ENCODE measurements at regions not wholly inside any gene's neighbourhood (a gene's known extent, or its start where the extent isn't known, plus 50 kb on each side); places are given as distances from the start of the nearest gene placed in this dataset.
A peak's percentile ranks its signal among the peaks of the same experiment; 100 is the strongest.
"Not testable (repeated sequence)": the region's sequence is repeated elsewhere in the genome, so short reads cannot be mapped to it uniquely, and the experiment has no call there.

- no peak for DNase-seq
Measured at GRCh38 chr15:70602834-70603560, 160.4 kb downstream of the UACA start.

DNA sequence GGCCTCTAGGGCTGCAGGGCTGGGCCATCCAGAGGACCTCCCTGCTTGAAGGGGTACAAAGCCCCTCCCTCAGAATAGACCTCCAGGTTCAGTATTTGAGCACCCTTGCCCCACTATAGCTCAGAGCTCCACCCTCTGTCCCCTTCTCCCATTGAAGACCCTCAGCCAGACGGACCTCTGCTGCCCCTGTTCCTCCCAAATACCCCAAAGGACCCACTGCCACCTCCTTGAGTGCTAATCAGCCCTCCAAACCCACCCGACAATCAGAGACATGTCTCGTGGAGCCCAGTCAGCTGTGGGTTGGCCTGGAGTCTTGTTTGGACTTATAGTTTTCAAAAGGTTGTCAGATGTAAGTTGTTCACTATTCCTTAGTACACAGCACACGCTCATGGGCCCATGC lies 161.1 kb downstream of the UACA start:
- DNase-seq: no peak

DNA sequence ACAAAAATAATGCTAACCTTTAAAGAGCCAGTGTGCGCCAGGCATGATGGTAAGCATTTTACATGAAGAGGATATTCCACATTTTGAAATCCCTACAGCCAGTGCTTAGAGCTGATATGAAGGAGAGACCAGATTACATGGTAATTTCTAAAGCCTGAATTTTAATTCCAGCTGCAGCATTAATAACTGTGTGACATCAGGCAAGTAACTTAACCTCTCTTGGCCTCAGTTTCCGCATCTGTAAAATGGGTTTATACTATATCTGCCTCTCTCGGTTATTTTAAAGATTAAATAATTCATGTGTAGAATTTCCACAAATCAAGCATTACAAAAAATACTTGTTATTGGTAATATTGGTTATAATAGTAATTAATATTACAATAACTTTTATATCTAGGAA lies 165.4 kb downstream of the UACA start:
- no peak for DNase-seq

GRCh38 chr15:70597056-70597603 lies 166.2 kb downstream of the UACA start:
- DNase-seq: no peak

- no peak for DNase-seq
Measured at GRCh38 chr15:70596354-70597055, 166.9 kb downstream of the UACA start.

GRCh38 chr15:70593795-70594194 lies 169.6 kb downstream of the UACA start:
- DNase-seq: no peak

DNA sequence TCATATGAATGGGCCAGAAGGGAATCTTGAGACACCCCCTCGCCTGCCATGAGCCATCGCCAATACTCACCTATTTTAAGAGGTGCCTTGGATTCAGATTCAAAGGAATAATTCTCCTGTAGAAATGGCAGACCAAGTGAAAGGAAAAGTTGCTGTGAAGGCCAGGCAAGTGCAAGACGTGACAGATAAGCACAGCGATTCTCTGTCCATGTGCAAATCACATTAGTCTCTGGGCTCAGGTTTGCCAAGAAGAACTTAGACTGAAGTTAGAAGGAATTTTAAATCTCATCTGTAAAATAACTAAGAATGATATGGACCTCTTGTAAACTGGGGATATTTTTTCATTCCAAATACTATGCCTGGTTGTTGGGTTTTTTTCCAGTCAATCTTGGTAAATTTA lies 173.6 kb downstream of the UACA start:
- no peak for DNase-seq

GRCh38 chr15:70589221-70589620 lies 174.1 kb downstream of the UACA start:
- DNase-seq: no peak

- no peak for DNase-seq
Measured at GRCh38 chr15:70588613-70589012, 174.7 kb downstream of the UACA start.

DNA sequence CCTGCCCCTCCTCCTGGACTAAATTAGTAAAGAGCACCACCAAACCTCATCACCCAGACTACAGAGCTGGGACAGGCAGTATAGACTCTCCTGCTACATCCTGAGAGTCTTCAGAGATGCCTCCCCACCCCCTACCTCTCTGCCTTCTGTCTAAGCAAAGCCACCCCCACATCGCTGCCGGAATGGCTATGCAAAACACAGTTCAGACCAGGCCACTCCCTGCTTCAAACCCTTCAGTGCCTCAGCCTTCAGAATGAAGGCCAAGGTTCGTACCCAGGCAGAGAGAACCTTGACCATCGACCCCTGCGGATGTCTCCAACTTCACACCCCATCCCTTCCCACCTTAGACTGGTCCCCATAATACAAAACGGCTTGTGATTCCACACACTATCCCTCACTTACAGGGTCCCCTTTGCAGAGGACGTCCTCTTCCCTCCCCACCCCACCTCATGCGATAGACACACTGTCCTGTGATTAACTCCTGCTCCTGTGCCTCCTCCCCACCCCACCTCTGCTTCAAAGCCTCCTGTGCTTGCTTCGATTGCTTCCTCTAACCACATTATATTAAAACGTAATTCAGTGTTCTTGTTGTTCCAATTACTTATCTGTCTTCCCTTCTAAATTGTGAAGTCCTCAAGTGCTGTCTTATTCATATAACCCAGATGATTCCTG lies 175.3 kb downstream of the UACA start:
- no peak for DNase-seq

GRCh38 chr15:70587012-70587634 lies 176.2 kb downstream of the UACA start:
- DNase-seq: not testable (repeated sequence)

DNA sequence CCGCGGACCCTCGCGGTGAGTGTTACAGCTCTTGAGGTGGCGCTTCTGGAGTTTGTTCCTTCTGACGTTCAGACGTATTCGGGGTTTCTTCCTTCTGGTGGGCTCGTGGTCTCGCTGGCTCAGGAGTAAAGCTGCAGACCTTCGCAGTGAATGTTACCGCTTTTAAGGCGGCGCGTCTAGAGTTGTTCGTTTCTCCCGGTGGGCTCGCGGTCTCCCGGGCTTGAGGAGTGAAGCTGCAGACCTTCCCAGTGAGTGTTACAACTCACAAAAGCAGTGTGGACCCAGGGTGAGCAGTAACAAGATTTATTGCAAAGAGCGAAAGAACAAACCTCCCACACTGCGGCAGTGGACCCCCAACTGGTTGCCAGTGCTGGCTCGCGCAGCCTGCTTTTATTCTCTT lies 177.1 kb downstream of the UACA start:
- no peak for DNase-seq

DNA sequence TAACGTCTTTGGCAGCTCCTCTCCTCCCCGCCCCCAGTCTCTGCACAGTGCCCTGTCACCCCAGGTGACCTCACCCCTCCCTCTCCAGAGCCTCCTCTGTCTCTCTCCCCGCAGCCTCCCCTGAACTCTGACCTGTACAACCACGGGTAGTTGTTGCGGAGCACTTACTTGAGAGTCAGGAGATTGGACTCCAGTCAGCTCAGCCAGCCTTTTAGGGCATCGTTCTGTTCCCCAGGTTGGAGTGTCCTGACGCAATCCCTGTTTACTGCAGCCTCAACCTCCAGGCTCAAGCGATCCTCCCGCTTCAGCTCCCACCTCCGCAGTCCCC lies 177.7 kb downstream of the UACA start:
- no peak for DNase-seq

- DNase-seq: peak; percentile 17
Measured at GRCh38 chr15:70584838-70585706, 178.3 kb downstream of the UACA start.

DNA sequence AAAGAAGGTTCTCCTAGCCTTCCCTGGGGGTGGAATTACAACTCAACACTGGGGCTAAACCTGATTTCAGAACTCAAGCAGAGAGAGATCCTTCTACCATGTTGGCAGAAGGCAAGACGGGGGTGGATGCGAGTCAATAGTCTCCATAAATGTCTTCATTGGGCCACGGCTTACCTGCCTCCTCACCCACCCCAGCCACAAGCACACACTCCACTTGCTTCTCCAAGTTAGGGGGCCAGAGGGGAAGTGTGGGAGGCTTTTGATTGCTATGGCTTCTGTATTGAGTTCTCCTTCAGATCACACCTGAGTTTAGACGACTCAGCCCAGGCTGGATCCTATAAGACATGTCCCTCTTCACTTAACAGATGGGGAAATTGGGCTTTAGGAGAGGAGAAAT lies 178.9 kb downstream of the UACA start:
- DNase-seq: no peak

DNA sequence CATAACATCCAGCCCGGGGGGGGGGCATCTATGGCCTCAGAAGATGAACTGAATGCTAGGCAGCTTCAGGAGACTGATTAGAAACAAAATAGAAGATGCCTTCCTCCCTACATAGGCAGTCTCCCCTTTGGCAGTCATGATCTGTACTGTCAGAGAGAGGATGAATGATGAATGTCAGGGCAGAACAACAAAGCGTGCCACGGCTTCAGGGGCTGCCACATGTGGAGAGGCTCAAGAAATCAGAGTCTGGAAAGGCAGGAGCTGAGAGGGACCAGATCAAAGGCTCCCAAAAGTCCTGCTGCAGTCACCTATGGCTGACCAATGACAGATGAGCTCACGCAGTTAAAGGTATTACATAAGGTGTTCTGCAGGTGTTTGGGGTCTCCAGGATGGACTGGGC lies 180.4 kb downstream of the UACA start:
- no peak for DNase-seq

- no peak for DNase-seq
Measured at GRCh38 chr15:70582143-70582945, 181.0 kb downstream of the UACA start.

DNA sequence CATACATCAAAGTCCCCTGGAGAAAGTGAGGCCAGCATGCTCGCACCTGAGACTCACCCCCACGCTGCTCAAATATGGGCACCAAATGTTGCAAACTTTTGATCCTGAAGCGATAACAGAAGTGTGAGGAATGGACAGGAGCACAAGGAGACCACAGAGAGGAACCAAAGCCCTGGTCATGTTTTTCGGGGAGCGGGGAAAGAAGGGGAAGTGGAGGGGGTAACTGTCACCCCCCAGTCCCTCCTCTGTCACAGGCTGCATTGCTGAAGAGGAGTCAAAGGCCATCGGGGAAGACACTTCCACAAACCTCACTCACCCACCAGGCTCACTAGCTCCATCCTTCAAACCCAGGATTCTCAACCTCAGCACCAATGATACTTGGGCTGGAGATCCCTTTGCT lies 182.4 kb downstream of the UACA start:
- DNase-seq: no peak

- DNase-seq: no peak
Measured at GRCh38 chr15:70580286-70580685, 183.1 kb downstream of the UACA start.

GRCh38 chr15:70579766-70580165 lies 183.6 kb downstream of the UACA start:
- no peak for DNase-seq

DNA sequence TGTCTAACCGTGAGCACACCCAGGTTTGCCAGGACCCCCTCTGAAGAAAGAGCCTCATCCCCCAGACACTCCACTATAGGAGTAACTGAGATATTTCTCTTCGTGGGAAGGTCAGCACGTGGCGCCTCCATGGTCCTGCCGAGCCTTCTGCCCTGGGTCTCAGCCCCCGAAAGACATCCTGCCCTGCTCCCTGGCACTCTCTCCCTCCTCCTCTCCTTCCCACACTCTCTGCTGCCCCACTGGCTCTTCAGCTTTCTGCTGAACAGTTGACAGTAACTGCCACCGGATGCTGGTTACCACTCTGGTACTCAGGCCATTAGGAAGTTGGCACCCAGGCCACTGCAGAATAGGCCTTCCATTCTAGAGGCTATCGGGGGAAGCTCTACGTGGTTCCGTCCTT lies 185.2 kb downstream of the UACA start:
- DNase-seq: no peak

GRCh38 chr15:70576696-70577095 lies 186.7 kb downstream of the UACA start:
- DNase-seq: no peak

All from T-helper 9 cell (primary cell).